Epithelial cell of proximal tubule (primary cell): ENCODE measurements at regions not wholly inside any gene's neighbourhood (a gene's known extent, or its start where the extent isn't known, plus 50 kb on each side); places are given as distances from the start of the nearest gene placed in this dataset.
A peak's percentile ranks its signal among the peaks of the same experiment; 100 is the strongest.

Experiments used
- DNase-seq: peaks from one replicate; pipeline ENCODE4 v3.0.0-alpha.2; 2011; ENCODE audit warnings: low read depth
- H3K4me3 ChIP-seq: 2 replicates; pipeline ENCODE4 v1.5.1; 2011; ENCODE audit warnings: low read depth, mild to moderate bottlenecking, low read length
- TF ChIP-seq, protein P1 (sequence below): conservative IDR thresholded peaks from 2 replicates; pipeline ENCODE4 v1.5.1; 2012; ENCODE audit warnings: low read depth, mild to moderate bottlenecking, low read length

DNA sequence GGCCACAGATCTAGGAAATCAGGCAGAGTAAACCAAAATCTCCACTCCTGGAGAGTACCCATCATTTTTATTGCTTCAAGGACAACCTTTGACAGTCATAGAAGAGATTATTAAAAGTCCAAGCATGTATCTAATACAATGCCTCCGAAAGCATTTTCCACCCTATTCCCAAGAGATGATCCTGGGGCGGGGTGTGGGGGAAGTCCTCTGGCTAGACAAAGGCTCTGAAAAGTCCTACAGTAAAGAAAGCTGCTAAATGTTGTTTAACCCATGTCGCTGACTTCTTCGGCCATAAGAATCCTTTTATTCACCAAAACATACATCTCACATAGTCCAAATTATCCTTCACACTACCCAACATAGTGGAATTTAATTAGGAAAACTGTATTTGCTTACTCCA is 115.7 kb upstream of the STT3B start:
- no peak overlapping the region for H3K4me3 ChIP-seq
- no peak for DNase-seq
- TF ChIP-seq, protein P1, sequence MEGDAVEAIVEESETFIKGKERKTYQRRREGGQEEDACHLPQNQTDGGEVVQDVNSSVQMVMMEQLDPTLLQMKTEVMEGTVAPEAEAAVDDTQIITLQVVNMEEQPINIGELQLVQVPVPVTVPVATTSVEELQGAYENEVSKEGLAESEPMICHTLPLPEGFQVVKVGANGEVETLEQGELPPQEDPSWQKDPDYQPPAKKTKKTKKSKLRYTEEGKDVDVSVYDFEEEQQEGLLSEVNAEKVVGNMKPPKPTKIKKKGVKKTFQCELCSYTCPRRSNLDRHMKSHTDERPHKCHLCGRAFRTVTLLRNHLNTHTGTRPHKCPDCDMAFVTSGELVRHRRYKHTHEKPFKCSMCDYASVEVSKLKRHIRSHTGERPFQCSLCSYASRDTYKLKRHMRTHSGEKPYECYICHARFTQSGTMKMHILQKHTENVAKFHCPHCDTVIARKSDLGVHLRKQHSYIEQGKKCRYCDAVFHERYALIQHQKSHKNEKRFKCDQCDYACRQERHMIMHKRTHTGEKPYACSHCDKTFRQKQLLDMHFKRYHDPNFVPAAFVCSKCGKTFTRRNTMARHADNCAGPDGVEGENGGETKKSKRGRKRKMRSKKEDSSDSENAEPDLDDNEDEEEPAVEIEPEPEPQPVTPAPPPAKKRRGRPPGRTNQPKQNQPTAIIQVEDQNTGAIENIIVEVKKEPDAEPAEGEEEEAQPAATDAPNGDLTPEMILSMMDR, result no peak

DNA sequence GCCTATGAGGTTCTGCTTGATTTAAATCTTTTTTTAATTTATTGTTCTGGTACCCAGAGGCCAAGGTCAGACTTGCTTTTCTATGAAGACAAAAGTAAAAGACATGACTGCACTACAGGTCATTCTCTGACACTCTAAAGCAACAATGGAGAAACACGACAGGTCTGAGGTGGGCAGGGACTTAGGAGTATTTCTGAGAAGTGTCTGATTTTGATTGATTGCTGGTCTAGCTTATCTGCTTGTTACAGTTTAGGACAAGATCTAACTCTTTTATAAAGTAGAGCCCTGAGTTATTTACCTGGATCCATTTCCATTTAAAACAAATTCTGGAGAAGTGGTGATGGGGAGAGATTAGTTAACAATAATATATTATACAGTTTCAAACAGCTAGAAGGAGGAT is 115.2 kb upstream of the STT3B start:
- no peak for DNase-seq
- TF ChIP-seq, protein P1, result no peak
- no peak overlapping the region for H3K4me3 ChIP-seq

DNA sequence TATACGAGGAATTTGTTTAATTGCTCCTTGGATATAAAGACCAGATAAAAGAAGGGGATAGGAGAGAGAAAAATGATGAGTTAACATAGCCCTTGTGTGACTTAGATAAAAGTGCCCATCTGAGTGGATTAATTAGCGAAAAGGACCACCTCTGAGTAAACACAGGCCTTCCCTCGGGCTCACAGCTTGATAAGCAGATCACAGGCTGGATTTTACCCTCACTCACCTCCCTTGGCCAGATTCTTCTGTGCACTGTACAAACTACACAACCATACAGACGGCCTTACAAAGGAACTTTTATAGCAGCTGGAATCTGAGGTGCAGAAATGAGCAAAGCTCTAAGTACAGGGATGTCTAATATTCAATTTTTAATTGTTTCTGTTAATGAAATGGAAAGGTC is 112.4 kb upstream of the STT3B start:
- TF ChIP-seq, protein P1, result no peak
- H3K4me3 ChIP-seq, result no peak overlapping the region
- no peak for DNase-seq

DNA sequence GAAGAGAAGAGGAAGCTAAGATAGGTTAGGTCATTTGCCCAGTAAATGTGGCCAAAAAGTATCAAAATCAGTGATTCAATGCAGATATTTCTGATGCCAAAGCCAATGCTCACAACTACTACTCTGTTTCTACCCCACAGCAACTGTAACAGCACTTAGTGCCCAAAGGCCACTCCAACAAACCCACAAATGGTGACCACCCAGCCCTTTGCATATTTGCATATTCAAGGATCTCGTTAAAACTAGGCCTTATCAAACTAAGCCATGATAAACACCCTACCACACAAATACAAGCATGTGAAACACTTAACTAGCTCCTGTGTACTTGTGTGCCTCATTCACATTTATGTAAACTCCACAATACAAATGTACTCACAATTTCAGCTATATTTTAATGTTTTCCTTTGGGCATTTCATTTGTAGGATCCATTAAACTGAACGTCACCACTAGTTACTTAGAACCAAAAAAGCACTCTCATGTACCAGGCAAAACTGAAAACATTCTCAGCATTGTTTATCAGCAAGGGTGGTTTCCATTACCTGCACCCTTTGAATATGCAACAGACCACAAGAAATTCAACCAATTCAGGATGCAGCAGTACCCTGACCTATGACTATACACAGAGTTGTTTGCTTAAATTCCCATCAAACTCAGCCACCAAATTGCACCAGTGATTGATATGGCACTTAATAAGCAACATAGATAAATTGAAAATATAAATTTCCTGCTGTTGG is 111.2 kb upstream of the STT3B start:
- H3K4me3 ChIP-seq, result no peak overlapping the region
- DNase-seq, result no peak
- TF ChIP-seq, protein P1, result no peak

DNA sequence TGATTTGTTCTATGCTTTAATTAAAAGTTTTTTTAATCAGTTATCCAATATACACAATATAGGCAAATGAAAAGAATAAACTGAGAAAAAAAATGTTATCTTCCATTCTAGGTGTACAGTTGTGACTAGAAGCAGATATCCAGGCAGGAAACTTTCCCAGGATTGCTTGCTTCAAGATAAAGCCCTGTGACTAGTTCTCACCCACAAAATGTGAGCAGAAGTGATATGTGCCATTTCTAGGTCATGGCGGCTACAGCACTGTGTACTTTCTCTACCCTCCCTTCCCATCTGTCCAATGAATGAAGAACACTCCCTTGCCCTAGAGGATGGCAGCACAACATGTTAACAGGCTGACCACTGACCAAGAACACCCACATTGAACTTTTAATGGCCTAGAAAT is 110.5 kb upstream of the STT3B start:
- no peak for DNase-seq
- H3K4me3 ChIP-seq, result no peak overlapping the region
- TF ChIP-seq, protein P1, result no peak

DNA sequence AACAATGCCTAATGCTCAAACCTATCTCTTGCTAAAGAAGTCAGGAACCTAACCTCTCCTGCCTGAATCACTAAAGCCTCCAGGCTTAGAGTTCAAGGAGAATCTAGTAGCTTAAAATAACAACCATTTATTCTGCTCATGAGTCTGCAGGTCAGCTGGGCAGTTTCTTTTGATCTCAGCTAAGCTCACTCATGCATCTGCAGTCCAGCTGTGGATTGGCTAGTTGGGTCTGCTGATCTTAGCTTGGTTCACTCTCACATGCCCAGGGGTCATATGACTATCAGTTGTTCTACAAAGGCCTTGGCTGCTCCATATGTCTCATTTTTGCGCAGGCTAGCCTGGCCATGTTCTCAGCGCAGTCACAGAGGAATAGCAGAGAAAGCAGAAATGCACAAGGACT is 109.2 kb upstream of the STT3B start:
- peak; percentile 91 for DNase-seq
- H3K4me3 ChIP-seq, result no peak overlapping the region
- TF ChIP-seq, protein P1, result no peak

DNA sequence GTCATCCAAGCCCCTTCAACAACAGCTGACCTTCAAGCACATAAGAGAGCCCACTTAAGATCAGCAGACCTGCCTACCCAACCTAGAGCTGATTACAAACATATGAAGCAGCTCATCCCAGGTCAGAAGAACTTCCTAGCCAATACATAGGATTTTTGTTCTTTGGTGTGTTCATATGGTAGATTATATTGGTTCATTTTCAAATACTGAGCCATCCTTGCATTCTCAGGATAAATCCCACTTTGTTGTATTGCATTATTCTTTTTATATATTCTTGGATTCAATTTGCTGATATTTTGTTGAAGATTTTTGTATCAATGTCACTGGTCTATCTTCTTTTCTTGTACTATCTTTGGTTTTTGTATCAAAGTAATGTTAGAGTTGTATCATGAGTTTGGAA is 107.3 kb upstream of the STT3B start:
- TF ChIP-seq, protein P1, result no peak
- H3K4me3 ChIP-seq, result no peak overlapping the region
- DNase-seq, result no peak
